PC-3 (cell line): ENCODE measurements at regions not wholly inside any gene's neighbourhood (a gene's known extent, or its start where the extent isn't known, plus 50 kb on each side); places are given as distances from the start of the nearest gene placed in this dataset.

Source experiments
- ATAC-seq: fragments of 200-7000 bp; cut with Tn5 transposase; 2 replicates; pipeline ENCODE4 v1.9.1; 2020; ENCODE audit warnings: mild to moderate bottlenecking, moderate library complexity
- BruUV-seq: library from RNA; stranded (reverse); fragments of 400-500 nt; replicated peaks from 2 replicates; lab custom pipeline; 2021; lab: Mats Ljungman, UMichigan
- CTCF ChIA-PET: fragments of 300-600 bp; sonication (Branson Sonifier 250); formaldehyde crosslinking; loops from one replicate; lab custom pipeline; 2022; ENCODE audit warnings: antibody characterized with exemption; lab: Charles Lee
- POLR2A ChIA-PET: fragments of 300-600 bp; sonication (Branson Sonifier 250); formaldehyde crosslinking; loops from one replicate; lab custom pipeline; 2022; ENCODE audit warnings: antibody characterized with exemption; ENCODE audit not compliant: unreplicated experiment; lab: Charles Lee
- DNase-seq: peaks from one replicate; pipeline ENCODE4 v3.0.0-alpha.2; 2015
- H2AFZ ChIP-seq: fragments of 300-600 bp; sonication (generic); 2 replicates; pipeline ENCODE4 v1.6.0; 2016; ENCODE audit warnings: antibody characterized with exemption, low read length
- H3F3A ChIP-seq: fragments of 300-600 bp; sonication (generic); one replicate; pipeline ENCODE4 v1.6.0; 2017; ENCODE audit warnings: antibody characterized with exemption, low read length, control low read depth, mild to moderate bottlenecking; ENCODE audit not compliant: unreplicated experiment
- H3K27ac ChIP-seq: fragments of 300-600 bp; sonication (generic); 2 replicates; pipeline ENCODE4 v1.5.1; 2016; ENCODE audit warnings: mild to moderate bottlenecking, low read length
- H3K27me3 ChIP-seq: fragments of 300-600 bp; sonication (generic); 2 replicates; pipeline ENCODE4 v1.6.1; 2016; ENCODE audit warnings: low read length, mixed read lengths
- H3K36me3 ChIP-seq: fragments of 300-600 bp; sonication (generic); 2 replicates; pipeline ENCODE4 v1.6.1; 2016; ENCODE audit warnings: low read depth, mixed run types, low read length, mixed read lengths
- H3K4me1 ChIP-seq: fragments of 300-600 bp; sonication (generic); 2 replicates; pipeline ENCODE4 v1.5.1; 2016; ENCODE audit warnings: low read length; ENCODE audit not compliant: insufficient read depth
- H3K4me2 ChIP-seq: fragments of 300-600 bp; sonication (generic); 2 replicates; pipeline ENCODE4 v1.6.0; 2016; ENCODE audit warnings: low read length
- H3K4me3 ChIP-seq: fragments of 300-600 bp; sonication (generic); 2 replicates; pipeline ENCODE4 v1.5.1; 2016; ENCODE audit warnings: mild to moderate bottlenecking, low read length, mixed read lengths
- H3K79me2 ChIP-seq: fragments of 300-600 bp; sonication (generic); 2 replicates; pipeline ENCODE4 v1.6.1; 2017; ENCODE audit warnings: low read length, mixed read lengths
- H3K9ac ChIP-seq: fragments of 300-600 bp; sonication (generic); 2 replicates; pipeline ENCODE4 v1.6.0; 2016; ENCODE audit warnings: mild to moderate bottlenecking, low read length
- H3K9me2 ChIP-seq: fragments of 300-600 bp; sonication (generic); replicated peaks from 2 replicates; pipeline ENCODE4 v1.6.1; 2016; ENCODE audit warnings: mixed run types, low read length, mixed read lengths
- H3K9me3 ChIP-seq: fragments of 300-600 bp; sonication (generic); 2 replicates; pipeline ENCODE4 v1.6.1; 2016; ENCODE audit warnings: low read length, mixed read lengths
- H4K20me1 ChIP-seq: fragments of 300-600 bp; sonication (generic); 2 replicates; pipeline ENCODE4 v1.6.1; 2016; ENCODE audit warnings: low read length, mixed read lengths
- EZH2 ChIP-seq: fragments of 300-600 bp; sonication (generic); IDR thresholded peaks from one replicate; pipeline ENCODE4 v1.6.1; 2017; ENCODE audit warnings: antibody characterized with exemption, mild to moderate bottlenecking, low read length; ENCODE audit not compliant: unreplicated experiment
- EZH2phosphoT487 ChIP-seq: fragments of 300-600 bp; sonication (generic); IDR thresholded peaks from 2 replicates; pipeline ENCODE4 v1.6.1; 2018; ENCODE audit warnings: mild to moderate bottlenecking, antibody characterized with exemption, low read length, borderline replicate concordance
- intact Hi-C: fragments of 100-400 bp; cut with micrococcal nuclease; formaldehyde crosslinking; loops from 2 replicates; pipeline ENCODE4 v1.9.0; 2023
- TF ChIP-seq, protein P1 (sequence below): fragments of 300-600 bp; sonication (generic); conservative IDR thresholded peaks from 2 replicates; pipeline ENCODE4 v1.5.1; 2017; ENCODE audit warnings: antibody characterized with exemption, low read depth, mild to moderate bottlenecking, low read length

DNA sequence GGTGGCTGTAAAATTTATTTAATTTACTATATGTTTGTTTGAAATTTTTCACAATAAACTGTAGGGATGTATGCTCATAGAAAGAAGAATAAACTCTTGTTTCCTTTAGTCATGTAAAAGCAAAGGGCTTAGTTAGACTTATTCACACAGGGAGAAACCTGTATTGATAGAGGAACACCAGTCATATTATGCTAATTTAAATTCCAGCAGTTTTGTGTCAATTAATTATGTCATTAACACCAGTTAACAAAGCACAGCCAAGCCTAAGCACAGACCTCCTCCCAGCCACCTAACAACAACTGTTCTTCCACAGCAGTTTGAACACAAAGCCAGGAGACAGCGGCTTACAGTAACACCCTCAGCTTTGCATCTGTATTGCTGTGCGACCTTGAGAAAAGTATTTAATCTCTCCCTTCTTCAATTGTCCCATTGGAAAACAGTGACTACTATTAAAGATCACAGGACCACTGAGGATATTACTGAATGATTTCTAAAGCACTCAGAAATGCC is 260.8 kb upstream of the RRP15 start:
- H3F3A ChIP-seq = no peaks in the 10 kb centered on the region
- TF ChIP-seq, protein P1, sequence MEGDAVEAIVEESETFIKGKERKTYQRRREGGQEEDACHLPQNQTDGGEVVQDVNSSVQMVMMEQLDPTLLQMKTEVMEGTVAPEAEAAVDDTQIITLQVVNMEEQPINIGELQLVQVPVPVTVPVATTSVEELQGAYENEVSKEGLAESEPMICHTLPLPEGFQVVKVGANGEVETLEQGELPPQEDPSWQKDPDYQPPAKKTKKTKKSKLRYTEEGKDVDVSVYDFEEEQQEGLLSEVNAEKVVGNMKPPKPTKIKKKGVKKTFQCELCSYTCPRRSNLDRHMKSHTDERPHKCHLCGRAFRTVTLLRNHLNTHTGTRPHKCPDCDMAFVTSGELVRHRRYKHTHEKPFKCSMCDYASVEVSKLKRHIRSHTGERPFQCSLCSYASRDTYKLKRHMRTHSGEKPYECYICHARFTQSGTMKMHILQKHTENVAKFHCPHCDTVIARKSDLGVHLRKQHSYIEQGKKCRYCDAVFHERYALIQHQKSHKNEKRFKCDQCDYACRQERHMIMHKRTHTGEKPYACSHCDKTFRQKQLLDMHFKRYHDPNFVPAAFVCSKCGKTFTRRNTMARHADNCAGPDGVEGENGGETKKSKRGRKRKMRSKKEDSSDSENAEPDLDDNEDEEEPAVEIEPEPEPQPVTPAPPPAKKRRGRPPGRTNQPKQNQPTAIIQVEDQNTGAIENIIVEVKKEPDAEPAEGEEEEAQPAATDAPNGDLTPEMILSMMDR = no peak
- TF ChIP-seq EZH2 (no peak), EZH2phosphoT487 (no peak)
- no peak for DNase-seq
- no peaks in the 10 kb centered on the region for H3K36me3 ChIP-seq
- H4K20me1 ChIP-seq = no peaks in the 10 kb centered on the region
- no peak overlapping the region for H3K27ac ChIP-seq
- no peak overlapping the region for H3K9ac ChIP-seq
- no peak overlapping the region for H3K4me3 ChIP-seq
- H3K4me2 ChIP-seq = 0 out of 2 replicates have a peak overlapping the region, but pooled peaks have one; percentile 52
- H3K4me1 ChIP-seq = peaks cover 32% of the 10 kb centered on the region
- no peaks in the 10 kb centered on the region for H3K27me3 ChIP-seq
- no peak overlapping the region for H2AFZ ChIP-seq
- peaks cover 9% of the 10 kb centered on the region; the same call in 1 of the 2 replicates for H3K9me3 ChIP-seq
- no peaks in the 10 kb centered on the region for H3K9me2 ChIP-seq
- no peak for ATAC-seq
- intact Hi-C loops = loop anchor here (2.0 kb wide), 2 partner anchors 35 to 69 kb away; no protein-coding TSS in a partner anchor
- BruUV-seq = no TSS peak
- POLR2A ChIA-PET = no interaction called here
- H3K79me2 ChIP-seq = no peaks in the 10 kb centered on the region
- CTCF ChIA-PET = no interaction called here

DNA sequence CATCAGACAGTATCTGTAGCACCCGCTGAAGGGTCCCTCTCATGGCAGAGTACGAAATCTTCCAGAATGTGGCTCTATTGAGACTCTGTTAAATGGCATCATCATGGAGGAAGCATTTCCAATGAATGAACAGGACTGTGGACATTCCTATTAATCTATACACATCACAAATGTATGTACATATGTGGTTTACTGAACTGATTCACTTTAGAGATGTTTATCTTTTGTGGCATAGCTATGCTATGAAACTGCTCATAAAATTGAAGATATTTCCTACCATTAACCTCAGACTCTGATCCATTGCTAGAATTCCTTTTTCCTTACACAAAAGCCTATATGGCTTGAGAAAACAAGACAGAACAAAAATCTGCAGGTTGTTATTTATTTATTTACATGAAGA is 259.6 kb upstream of the RRP15 start:
- H3K9me2 ChIP-seq = no peaks in the 10 kb centered on the region
- H3K27ac ChIP-seq = peak overlapping the region; percentile 52
- ATAC-seq (peak; percentile 97), DNase-seq (peak; percentile 99)
- BruUV-seq = no TSS peak
- no peaks in the 10 kb centered on the region for H3F3A ChIP-seq
- H3K4me1 ChIP-seq = peaks cover 32% of the 10 kb centered on the region
- peak overlapping the region; percentile 52 for H3K4me2 ChIP-seq
- no peak overlapping the region for H3K9ac ChIP-seq
- H3K79me2 ChIP-seq = no peaks in the 10 kb centered on the region
- no peak overlapping the region for H3K4me3 ChIP-seq
- intact Hi-C loops = loop anchor here (1.0 to 2.0 kb wide), 3 partner anchors 33 to 139 kb away; no protein-coding TSS in a partner anchor
- 0 out of 2 replicates have a peak, but pooled peaks cover 5% of the 10 kb centered on the region for H3K9me3 ChIP-seq
- H2AFZ ChIP-seq = no peak overlapping the region
- ChIA-PET CTCF (no interaction called here), POLR2A (interaction anchor here (0.5 to 0.6 kb wide), 2 partner anchors 9 to 315 kb away, joined by 3 to 6 read pairs; no protein-coding TSS in a partner anchor)
- H3K27me3 ChIP-seq = no peaks in the 10 kb centered on the region
- H3K36me3 ChIP-seq = no peaks in the 10 kb centered on the region
- TF ChIP-seq, protein P1 = no peak; the same call in 1 of the 2 replicates
- TF ChIP-seq EZH2phosphoT487 (no peak), EZH2 (no peak)
- H4K20me1 ChIP-seq = no peaks in the 10 kb centered on the region

DNA sequence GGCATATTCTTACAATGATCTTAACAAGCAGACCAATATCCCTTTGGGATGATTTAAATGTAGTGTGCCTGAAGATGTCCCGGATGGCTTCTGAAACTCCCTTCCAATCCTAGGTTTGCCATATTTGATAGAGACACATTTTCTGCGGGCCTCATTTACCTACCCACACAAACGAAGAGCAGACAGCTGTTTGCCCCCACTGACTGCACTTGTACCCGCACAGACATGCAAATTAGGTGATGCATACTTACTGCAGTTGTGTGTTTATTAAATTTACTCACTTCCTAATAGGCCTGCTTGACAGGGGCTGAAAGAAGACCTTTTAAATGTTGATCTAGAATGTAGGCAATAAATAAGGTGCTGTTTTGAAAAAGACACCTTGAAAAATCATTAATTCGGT is 257.9 kb upstream of the RRP15 start:
- intact Hi-C loops = no loop called here
- CTCF ChIA-PET = no interaction called here
- H3K36me3 ChIP-seq = no peaks in the 10 kb centered on the region
- no peaks in the 10 kb centered on the region for H3K79me2 ChIP-seq
- H3K27me3 ChIP-seq = no peaks in the 10 kb centered on the region
- no TSS peak for BruUV-seq
- POLR2A ChIA-PET = no interaction called here
- no peak overlapping the region for H2AFZ ChIP-seq
- peak overlapping the region; percentile 15 for H3K4me2 ChIP-seq
- no peaks in the 10 kb centered on the region for H3K9me2 ChIP-seq
- H3K4me1 ChIP-seq = peaks cover 32% of the 10 kb centered on the region
- no peak for ATAC-seq
- no peaks in the 10 kb centered on the region for H3F3A ChIP-seq
- H3K4me3 ChIP-seq = no peak overlapping the region
- H3K9ac ChIP-seq = no peak overlapping the region
- no peaks in the 10 kb centered on the region for H4K20me1 ChIP-seq
- H3K9me3 ChIP-seq = no peaks in the 10 kb centered on the region
- TF ChIP-seq EZH2phosphoT487 = no peak
- TF ChIP-seq, protein P1 = no peak
- TF ChIP-seq EZH2 = no peak
- DNase-seq = peak; percentile 39
- no peak overlapping the region for H3K27ac ChIP-seq
